ENCODE measurements at regions not wholly inside any gene's neighbourhood (a gene's known extent, or its start where the extent isn't known, plus 50 kb on each side); places are given as distances from the start of the nearest gene placed in this dataset.

DNA sequence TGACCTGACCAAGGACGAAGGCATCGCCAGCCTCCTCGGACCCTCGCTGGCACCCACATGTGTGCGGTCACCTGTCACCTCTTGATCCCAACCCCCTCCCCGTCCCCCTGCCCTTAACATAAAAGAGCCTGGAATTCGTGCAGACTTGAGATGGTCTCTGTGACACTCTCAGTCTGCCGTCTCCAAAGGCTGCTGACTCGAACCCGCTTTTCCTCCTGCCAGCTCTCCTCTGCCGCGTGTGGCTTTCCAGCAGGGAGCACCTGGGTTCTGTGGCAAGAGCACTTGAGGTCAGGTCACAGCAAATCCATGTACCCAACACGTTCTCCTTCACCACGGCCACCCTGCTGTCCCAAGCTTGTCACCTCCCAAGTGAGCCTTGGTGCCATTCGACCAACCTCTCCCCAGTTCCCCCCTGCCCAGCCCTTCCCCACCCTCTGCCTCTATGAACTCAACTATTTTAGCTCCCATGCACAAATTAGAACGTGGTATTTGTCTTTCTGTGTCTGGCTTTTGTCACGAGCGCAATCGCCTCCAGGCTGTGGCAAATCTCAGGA is 207.6 kb downstream of the BRD1 start:
- no peak for DNase-seq

- no peak for DNase-seq
Observed at GRCh38 chr22:49619301-49619700, 208.4 kb downstream of the BRD1 start.

DNA sequence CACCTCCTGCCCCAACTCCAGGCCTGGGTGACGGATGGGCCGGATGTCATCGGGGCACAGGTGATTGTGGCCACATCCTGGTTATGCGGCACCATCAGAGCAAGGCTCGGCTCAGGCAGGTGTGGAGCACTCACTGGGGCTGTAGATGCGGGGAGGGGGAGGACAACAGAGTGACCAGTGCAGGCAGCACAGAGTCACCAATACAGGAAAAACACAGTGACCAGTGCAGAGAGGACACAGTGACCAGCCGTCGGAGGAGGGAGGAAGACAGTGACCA is 209.1 kb downstream of the BRD1 start:
- no peak for DNase-seq

- no peak for DNase-seq
Observed at GRCh38 chr22:49617866-49618676, 209.6 kb downstream of the BRD1 start.

DNA sequence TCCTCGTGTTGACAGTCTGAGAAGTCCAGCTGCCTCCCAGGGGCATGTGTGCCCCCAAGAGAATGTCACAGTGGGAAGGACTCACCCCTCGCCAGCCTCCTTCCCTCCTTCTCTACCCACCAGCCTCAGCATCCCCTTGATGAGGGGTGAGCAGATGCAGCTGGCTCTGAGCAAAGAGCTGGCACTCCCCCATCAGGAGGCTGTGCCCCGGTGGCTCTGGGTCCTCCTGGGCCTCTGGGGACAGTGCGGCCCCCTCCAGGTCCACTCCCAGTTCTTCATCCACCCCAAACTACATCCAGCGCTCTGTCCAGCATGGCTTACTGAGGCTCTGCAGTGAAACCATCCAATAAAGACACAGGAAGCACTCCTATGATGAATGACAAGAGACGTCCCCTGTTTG is 210.4 kb downstream of the BRD1 start:
- DNase-seq = no peak

GRCh38 chr22:49616356-49617231 is 211.1 kb downstream of the BRD1 start:
- DNase-seq = no peak

DNA sequence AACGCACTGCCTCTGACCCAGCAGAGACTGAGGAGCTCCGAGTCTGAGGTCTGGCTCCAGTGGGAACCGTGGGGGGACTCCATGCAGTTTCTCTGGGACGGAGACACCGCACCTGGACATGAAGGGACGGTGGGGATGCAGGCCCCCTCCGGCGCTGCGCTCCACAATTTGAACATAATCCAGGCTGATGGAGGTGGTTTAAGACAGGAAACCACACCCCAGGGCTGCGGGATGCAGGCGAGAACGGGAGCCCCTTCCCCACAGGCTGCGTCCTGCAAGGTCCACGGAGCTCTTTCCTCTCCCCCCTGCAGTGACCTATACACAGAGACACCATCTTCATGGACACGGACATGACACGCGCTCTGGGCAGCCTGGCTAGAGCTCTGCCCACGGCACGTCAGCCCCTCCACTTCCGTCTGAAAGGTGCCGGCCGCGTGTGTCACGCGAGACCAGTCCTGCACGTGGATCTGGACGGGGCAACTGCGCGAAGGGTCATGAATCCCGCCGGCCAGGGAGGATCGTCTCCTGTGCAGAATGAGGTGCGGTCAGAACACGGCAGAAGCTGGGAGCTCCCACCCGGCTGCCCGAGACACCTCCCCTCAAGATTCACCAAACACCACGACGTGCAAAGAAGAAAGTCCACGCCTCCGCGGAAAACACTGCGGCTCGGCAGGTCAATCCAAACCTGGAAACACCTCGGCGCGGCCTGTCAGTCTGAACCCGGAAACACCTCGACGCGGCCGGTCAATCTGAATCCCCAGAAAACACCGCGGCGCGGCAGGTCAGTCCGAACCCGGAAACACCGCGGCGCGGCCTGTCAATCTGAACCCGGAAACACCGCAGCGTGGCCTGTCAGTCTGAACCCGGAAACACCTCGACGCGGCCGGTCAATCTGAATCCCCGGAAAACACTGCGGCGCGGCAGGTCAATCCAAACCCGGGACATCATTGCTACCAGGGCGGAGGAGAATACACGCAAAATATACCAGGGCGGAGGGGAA is 212.4 kb downstream of the BRD1 start:
- no peak for DNase-seq

GRCh38 chr22:49613511-49614270 is 214.0 kb downstream of the BRD1 start:
- no peak for DNase-seq

DNA sequence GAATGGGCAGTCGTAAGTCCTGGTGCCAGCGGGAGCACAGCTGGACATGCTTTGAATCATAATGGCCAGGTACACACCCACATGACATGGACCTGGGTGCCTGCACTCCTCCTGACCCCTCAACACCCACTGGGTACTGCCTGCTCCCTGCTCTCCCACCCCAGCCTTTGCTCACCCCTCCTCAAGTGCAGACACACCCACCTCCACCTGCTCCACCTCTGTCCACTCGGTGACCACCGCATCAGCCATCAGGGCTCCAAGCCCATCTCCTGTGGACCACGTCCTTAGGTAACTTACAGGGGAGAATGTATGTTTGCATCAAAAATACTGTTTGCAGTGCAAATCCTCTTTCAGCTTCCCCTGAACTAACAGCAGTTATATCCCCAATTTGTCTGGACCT is 214.6 kb downstream of the BRD1 start:
- DNase-seq = no peak

GRCh38 chr22:49609207-49609876 is 218.3 kb downstream of the BRD1 start:
- no peak for DNase-seq

- DNase-seq = no peak
Observed at GRCh38 chr22:49608660-49609059, 219.0 kb downstream of the BRD1 start.

DNA sequence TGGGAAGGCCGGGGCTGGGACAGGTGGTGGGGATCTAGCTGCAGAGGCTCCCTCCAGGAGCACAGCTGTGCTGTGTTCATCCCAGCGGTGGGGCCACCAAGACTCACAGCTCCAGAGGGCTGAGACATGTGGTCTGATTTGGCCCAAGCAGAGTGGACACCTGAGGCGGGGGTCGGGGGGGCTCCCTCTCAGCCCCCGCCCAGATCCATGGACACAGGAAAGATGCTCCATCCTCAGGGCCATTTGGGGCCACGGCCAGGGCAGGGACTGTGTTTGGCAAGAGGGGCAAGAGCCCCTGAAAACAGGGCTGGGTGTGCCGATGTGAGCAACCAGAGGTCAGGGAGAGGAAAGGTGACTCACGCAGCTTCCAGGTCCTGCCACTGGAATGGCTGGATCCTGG is 219.4 kb downstream of the BRD1 start:
- no peak for DNase-seq

DNA sequence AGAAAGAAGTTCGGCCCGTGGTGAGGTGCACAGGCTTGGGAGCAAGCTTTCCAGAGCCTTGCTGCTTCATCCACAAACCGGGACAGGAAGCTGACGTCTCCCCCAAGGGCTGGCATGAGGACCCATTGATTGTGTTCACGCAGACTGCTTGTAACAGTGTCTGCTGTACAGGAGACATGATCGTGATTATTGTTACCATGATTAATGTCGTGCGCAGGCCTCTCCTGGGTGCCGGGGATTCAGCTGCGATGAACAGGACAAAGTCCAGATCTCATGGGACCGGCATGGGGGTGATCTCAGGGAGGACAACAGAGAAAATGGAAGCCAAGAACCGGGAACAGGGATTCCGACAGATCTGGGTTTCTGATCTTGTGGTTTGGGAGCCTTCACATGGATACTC is 219.9 kb downstream of the BRD1 start:
- DNase-seq = no peak

DNA sequence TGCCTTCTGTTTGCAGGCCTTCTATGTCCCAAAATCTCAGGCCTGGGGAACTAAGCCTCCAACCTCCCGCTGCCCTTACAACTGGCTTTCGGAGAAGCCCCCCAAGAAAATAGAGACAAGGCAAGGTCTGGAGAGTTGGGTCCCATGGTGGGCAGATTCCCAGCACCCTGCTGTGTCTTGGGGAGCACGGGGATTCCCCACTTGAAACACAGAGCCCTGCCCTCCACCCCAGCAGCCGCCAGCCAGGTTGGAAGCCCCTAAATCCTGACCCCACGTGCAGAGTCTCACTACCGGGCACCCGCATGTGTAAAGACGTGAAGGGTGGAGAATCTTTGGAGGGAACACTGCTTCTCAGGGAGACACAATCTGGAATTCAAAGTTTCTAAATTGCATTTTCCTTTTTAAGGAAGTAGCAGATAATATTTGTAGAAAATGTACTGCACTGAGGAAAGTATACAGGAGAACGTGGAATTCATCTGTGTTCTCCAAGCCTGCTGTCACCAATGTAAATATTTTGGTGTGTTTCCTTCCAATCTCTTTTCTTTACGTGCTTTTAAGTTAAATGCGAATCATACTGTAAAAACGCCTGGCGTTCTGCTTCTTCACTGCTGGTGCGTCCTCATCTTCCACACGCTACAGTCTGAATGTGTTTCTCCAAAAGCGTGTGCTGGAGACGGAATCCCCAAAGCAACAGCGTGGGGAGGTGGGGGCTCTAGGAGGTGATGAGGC is 220.9 kb downstream of the BRD1 start:
- DNase-seq = no peak

DNA sequence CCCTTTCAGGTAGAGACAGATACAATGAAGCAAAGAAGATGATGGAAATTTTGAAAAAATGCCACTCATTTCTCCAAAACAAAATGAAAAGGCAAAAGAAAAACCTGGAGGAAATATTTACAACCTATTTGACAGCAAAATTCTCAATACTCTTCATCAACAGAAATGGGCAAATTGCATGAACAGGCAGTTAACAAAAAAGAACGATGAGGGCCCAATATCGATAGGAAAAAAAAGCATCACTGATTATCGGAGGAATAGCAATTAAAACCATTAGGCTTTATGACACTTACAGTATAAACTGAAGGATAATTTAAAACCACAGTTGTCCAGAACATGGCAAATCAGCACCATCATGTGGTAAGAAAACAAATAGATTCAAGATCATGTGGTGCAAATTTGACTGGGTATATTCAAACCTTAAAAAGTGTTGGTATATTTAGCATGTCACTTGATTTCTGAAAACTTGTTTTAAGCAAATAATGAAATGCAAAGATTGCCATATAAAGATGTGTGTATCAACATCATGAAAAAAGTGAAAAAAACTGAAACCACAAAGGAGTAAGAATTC is 222.9 kb downstream of the BRD1 start:
- no peak for DNase-seq

GRCh38 chr22:49603016-49603415 is 224.7 kb downstream of the BRD1 start:
- no peak for DNase-seq

DNA sequence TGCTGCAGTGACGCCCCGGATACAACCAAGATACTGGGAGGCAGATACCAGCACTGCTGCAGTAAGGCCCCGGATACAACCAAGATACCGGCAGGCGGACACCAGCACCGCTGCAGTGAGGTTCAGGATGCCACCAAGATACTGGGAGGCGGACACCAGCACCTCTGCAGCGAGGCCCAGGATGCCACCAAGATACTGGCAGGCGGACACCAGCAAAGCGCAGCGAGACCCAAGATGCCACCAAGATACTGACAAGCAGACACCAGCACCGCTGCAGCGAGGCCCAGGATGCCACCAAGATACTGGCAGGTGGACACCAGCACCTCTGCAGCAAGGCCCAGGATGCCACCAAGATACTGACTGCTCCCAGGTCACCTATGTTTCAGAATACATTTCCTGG is 225.2 kb downstream of the BRD1 start:
- DNase-seq = no peak

DNA sequence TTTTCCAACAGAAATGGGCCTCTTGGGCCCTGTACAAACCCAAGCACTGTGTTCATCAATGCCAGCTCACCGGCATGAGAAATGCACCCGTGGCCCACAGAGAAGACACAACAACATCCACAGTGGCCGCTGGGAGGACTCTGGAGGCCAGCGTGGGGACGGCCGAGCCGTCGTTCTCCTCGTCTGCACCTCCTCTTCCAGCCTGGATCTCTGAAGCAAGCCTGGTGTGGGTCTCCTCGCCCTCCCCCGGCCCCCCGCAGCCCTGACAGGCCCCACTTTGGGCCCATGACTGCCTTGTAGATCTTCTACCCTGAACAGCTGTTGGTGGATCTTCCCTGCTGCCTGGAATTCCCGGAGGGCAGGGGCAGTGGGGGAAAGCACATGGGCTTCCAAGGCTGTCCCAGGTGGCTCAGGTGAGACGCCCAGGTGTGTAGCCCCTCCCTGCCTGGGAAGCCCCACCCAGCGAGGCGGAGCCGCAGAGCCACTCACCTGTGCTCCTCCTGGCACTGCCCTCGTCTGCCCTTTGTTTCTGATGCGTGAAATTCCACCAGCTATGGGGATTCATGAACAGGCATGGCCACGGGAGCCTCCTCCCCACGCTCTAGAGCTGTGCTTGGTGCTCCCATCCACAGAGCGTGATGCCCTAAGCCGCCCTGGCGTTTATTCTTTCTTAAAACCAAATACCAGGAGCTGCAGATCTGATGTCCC is 225.9 kb downstream of the BRD1 start:
- DNase-seq = no peak

DNA sequence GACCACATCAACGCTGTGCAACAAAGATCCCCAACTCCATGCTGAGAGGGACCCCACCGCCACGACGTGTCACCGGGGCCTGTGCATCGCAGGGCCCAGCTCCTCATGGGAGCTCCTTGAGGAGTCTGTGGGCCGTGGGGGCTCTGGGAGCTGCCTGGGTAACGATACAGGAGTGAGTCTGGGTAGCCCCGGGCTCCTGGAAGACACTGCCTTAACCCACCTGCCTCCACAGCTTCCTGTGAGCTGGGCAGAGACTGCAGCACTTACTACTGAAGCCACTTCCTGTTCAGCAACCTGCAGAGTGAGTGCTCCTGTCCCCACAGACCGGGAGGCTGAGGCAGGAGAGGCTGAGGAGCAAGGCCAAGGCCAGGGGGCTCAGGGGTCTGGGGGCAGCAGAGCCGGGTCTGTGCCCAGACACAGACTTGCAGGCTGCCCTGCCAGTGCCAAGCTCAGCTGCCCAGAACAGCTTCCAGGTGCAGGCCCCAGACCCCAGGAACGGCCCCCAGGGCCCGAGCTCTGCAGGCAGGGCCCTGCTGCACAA is 226.7 kb downstream of the BRD1 start:
- DNase-seq = no peak
